GM10248 (cell line): ENCODE measurements at regions not wholly inside any gene's neighbourhood (a gene's known extent, or its start where the extent isn't known, plus 50 kb on each side); places are given as distances from the start of the nearest gene placed in this dataset.

Experiments used
- CTCF ChIA-PET: fragments of 300-600 bp; sonication (Branson Sonifier 250); formaldehyde crosslinking; extraction: SDS; loops from one replicate; lab custom pipeline; 2021; ENCODE audit warnings: antibody characterized with exemption; lab: Yijun Ruan, JAX
- POLR2A ChIA-PET: fragments of 350-650 bp; sonication (Branson Sonifier 250); formaldehyde crosslinking; extraction: SDS; loops from one replicate; lab custom pipeline; 2020; ENCODE audit warnings: antibody characterized with exemption; lab: Yijun Ruan, JAX
- DNase-seq: peaks from one replicate; pipeline ENCODE4 v3.0.0; 2012; ENCODE audit errors: extremely low spot score
- TF ChIP-seq, protein P1 (sequence below): IDR thresholded peaks from 2 replicates; pipeline ENCODE4 v1.5.1; 2012; ENCODE audit warnings: mild to moderate bottlenecking, low read depth; ENCODE audit errors: extremely low read depth, missing control alignments, control extremely low read depth

DNA sequence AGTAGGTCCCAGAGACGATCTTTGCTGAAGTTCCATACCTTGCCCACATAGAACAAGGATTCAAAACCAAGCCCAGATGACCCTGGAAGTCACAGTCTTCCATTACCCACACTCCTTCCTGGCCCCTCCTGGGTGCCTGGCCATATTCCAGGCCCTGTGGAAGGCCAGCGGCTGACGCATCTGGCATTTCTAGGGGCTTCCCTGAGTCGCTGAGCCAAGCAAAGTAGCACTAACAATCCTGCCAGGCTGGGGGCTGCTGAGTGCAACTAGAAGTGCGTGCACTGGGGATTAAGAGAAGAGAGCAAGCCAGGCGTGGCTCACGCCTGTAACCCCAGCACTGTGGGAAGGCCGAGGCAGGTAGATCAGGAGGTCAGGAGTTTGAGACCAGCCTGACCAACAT, 175.2 kb upstream of the CPEB2 start:
- CTCF ChIA-PET, result no interaction called here
- POLR2A ChIA-PET, result no interaction called here
- no peak for DNase-seq
- TF ChIP-seq, protein P1, sequence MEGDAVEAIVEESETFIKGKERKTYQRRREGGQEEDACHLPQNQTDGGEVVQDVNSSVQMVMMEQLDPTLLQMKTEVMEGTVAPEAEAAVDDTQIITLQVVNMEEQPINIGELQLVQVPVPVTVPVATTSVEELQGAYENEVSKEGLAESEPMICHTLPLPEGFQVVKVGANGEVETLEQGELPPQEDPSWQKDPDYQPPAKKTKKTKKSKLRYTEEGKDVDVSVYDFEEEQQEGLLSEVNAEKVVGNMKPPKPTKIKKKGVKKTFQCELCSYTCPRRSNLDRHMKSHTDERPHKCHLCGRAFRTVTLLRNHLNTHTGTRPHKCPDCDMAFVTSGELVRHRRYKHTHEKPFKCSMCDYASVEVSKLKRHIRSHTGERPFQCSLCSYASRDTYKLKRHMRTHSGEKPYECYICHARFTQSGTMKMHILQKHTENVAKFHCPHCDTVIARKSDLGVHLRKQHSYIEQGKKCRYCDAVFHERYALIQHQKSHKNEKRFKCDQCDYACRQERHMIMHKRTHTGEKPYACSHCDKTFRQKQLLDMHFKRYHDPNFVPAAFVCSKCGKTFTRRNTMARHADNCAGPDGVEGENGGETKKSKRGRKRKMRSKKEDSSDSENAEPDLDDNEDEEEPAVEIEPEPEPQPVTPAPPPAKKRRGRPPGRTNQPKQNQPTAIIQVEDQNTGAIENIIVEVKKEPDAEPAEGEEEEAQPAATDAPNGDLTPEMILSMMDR, result no peak

DNA sequence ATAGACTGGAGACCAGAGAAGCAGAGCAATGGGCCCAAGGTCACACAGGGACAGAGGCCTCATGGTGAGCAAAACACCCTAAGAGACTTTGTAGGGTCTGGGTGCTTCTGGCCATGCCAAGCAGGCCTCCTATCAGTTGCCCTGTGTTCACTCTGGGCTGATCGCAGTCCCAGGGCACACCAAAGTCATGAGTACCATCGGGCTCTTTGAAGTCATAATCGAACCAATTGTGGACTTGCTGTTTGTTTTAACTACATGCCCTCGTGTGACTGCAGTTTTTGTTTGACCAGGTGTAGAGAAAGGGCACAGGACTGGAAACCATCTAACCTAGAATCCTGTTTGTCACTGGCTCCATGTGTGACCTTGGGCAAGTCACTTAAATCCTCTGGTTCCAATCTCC, 172.5 kb upstream of the CPEB2 start:
- POLR2A ChIA-PET, result no interaction called here
- TF ChIP-seq, protein P1, result no peak
- no peak for DNase-seq
- CTCF ChIA-PET, result interaction anchor here (0.9 to 1.0 kb wide), 2 partner anchors 9 to 11 kb away, joined by 3 read pairs; no protein-coding TSS in a partner anchor

DNA sequence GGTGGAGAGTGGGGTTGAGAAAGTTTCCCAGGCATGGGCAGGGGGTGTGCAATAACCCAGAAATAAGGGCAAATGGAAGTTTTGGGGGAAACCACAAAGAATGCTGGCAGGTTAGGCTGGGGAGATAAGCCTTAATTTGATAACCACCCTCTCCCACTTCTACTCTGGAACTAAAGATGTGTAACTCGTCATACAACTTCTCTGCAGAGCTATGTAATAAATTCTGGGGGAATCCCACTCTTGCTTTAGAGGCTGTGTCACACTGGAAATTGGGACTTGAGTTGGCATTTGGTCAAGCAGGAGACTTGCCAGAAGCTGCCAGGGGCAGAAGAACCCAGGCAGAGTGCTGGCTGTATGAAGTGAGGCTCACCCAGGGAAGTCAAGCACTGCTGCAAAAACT, 170.9 kb upstream of the CPEB2 start:
- ChIA-PET CTCF (interaction anchor here (0.8 to 1.1 kb wide), 2 partner anchors 23 to 29 kb away, joined by 3 to 4 read pairs; no protein-coding TSS in a partner anchor), POLR2A (no interaction called here)
- TF ChIP-seq, protein P1, result no peak
- no peak for DNase-seq

DNA sequence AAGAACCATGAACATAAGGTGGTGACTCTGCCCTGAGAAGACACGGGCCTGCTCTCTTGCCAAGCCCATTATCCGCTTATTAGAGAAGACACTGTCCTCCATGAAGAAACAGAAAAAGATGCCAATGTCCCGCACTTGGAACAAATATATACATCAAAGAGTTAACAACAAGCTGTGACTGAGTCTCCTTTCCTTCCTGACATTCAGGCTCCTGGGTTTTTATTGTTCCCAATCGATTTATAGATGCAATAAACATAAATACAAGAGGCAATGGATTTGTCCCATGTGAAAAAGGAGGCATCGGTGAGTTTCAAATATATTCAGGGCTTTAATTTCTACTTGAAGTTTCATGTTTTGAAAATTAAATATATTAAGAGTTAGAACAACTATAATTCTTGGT, 169.2 kb upstream of the CPEB2 start:
- ChIA-PET CTCF (no interaction called here), POLR2A (no interaction called here)
- DNase-seq, result no peak
- TF ChIP-seq, protein P1, result no peak

DNA sequence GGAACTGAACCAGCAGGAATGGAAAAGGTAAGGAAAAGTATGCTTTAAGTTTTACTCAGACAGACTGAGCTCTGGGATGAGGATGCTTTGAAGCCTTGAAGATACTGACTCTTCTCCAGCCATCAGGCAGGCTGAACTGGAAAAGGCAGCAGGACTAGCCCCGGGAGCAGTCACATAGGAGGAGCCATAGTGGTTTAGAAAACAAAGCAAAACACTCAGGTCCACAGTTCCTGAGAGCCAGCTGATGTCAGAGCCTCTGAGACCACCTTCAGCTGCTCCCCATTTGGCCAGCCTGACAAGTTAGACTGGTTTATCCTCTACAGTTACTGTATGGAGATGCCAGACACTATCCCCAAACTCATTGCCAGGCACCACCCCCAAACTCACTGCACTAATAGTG, 167.9 kb upstream of the CPEB2 start:
- TF ChIP-seq, protein P1, result no peak
- no peak for DNase-seq
- POLR2A ChIA-PET, result no interaction called here
- CTCF ChIA-PET, result no interaction called here

DNA sequence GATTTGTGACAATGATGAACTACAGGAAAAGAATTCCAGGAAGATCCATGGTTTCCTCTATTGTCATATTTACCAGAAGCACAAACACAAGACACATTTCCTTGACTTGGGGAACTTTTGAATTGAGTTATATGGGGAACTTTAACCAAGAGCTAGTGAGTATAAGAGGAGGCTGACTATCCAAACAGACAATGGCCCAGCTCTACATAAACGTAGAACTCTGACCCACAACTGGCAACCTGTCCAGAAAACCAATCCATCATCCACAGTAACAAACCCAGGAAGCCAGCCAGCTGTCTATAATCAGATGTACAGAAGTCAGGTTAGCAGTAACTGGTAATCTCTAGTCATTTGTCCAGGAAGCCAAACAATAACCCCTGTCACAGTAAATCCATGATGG, 167.0 kb upstream of the CPEB2 start:
- DNase-seq, result no peak
- ChIA-PET CTCF (interaction anchor here (1.0 kb wide), 3 partner anchors 12 to 98 kb away, joined by 3 to 4 read pairs (median 3); no protein-coding TSS in a partner anchor), POLR2A (no interaction called here)
- TF ChIP-seq, protein P1, result no peak
